Astrocyte of the spinal cord (primary cell): ENCODE measurements at regions not wholly inside any gene's neighbourhood (a gene's known extent, or its start where the extent isn't known, plus 50 kb on each side); places are given as distances from the start of the nearest gene placed in this dataset.
"Not testable (repeated sequence)": the region's sequence is repeated elsewhere in the genome, so short reads cannot be mapped to it uniquely, and the experiment has no call there.

Source experiments
- DNase-seq: peaks from one replicate; pipeline ENCODE4 v3.0.0; 2011; ENCODE audit warnings: low read depth, low spot score
- H3K4me3 ChIP-seq: 2 replicates; pipeline ENCODE4 v1.5.1; 2011; ENCODE audit warnings: low read depth, mild to moderate bottlenecking, low read length, moderate library complexity
- in situ Hi-C: cut with HindIII; loops from 2 replicates; pipeline ENCODE4 v1.10.0; 2017; ENCODE audit warnings: low sequenced_read_pairs
- TF ChIP-seq, protein P1 (sequence below): IDR thresholded peaks from 2 replicates; pipeline ENCODE4 v1.5.1; 2012; ENCODE audit warnings: low read depth, mild to moderate bottlenecking, low read length, inconsistent platforms

DNA sequence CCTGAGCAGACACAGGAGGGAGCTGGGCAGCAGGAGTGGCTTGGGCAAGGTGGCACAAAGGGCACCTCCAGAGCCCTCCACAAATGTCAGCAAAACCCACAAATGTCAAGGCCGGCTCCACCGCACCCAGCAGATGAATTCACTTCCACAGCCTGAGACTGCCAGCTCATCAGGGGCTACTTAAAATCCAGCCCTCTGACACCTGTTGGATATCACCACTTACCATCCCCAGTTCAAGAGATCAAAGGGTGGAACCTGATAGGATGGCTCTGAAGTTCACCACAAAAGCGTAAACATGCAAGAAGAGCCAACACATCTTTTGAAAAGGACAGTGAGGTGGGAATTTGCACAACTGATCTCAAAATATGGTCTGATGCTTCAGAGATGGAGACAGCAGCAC is 168.6 kb upstream of the GRK3 start:
- TF ChIP-seq, protein P1, sequence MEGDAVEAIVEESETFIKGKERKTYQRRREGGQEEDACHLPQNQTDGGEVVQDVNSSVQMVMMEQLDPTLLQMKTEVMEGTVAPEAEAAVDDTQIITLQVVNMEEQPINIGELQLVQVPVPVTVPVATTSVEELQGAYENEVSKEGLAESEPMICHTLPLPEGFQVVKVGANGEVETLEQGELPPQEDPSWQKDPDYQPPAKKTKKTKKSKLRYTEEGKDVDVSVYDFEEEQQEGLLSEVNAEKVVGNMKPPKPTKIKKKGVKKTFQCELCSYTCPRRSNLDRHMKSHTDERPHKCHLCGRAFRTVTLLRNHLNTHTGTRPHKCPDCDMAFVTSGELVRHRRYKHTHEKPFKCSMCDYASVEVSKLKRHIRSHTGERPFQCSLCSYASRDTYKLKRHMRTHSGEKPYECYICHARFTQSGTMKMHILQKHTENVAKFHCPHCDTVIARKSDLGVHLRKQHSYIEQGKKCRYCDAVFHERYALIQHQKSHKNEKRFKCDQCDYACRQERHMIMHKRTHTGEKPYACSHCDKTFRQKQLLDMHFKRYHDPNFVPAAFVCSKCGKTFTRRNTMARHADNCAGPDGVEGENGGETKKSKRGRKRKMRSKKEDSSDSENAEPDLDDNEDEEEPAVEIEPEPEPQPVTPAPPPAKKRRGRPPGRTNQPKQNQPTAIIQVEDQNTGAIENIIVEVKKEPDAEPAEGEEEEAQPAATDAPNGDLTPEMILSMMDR: no peak
- in situ Hi-C loops: no loop called here
- no peak for DNase-seq
- H3K4me3 ChIP-seq: no peak overlapping the region

DNA sequence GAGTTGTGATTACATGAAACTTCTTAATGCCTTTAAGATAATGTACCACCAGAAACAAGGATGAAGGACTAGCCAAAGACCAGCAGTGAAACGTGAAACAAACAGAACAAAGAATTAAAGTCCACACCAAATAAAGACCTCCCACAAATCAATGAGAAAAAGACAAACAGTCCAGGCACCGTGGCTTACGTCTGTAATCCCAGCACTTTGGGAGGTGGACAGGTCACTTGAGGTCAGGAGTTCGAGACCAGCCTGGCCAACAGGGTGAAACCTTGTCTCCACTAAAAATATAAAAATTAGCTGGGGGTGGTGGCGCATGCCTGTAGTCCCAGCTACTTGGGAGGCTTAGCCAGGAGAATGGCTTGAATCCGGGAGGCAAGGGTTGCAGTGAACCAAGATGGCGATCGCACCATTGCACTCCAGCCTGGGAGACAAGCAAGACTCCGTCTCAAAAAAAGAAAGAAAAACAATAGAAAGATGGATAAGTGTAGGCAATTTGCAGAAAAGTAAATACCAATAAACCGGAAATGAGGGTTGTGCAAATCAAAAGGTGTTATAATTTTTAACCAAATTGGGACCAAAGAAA is 167.8 kb upstream of the GRK3 start:
- TF ChIP-seq, protein P1: no peak
- H3K4me3 ChIP-seq: no peak overlapping the region
- in situ Hi-C loops: no loop called here
- DNase-seq: no peak

DNA sequence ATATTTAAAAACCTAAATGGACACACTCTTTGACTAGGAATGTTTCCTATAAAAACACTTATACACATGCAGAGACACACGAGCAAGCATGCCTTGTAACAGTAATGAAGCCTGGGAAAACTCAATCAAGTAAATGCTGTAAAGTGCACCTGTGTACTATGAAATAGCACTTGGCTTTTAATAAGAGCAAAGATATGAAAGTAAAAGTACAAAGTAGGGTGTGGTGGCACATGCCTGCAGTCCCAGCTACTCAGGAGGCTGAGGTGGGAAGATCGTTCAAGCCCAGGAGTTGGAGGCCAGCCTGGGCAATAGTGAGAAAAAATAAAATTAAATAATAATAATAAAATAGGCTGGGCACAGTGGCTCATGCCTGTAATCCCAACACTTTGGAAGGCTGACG is 166.9 kb upstream of the GRK3 start:
- no peak for DNase-seq
- TF ChIP-seq, protein P1: no peak
- in situ Hi-C loops: no loop called here
- H3K4me3 ChIP-seq: no peak overlapping the region

DNA sequence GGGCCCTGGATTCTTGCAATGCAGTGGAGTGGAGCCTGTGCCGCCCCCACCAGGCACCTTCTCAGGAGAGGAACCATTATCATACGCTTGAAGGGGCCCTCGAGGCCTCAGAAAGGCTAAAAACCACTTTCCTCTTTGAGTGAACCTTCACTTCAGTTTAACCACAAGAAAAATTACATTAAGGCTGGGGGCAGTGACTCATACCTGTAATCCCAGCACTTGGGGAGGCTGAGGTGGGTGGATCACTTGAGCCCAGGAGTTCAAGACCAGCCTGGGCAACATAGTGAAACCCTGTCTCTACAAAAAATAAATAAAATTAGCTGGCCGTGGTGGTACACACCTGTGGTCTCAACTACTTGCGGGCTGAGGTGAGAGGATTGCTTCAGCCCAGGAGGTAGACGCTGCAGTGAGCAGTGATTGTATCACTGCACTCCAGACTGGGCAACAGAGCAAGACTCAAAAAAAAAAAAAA is 165.8 kb upstream of the GRK3 start:
- peak; percentile 40 for DNase-seq

DNA sequence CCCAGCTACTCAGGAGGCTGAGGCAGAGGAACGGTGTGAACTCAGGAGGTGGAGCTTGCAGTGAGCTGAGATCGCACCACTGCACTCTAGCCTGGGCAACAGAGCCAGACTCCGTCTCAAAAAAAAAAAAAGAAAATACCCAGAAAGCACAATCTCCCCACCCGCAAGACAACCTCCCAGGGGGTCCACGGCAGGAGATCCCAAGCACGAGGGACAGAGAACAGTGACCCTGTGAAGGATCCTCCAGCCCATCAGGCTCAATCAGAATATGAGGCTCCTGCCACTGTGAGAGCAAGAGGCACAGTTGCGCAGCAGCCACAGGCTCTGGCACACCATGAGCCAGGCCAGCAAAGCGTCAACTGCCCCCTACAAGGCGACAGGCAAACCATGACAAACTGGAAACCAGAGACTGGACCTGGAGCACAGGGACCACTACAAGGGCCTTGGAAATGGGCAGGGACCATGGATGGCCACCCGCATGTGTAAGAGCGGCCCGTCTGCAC is 164.8 kb upstream of the GRK3 start:
- TF ChIP-seq, protein P1: no peak
- in situ Hi-C loops: no loop called here
- DNase-seq: no peak
- H3K4me3 ChIP-seq: no peak overlapping the region

More for the DNA sequence above, 165.8 kb upstream of the GRK3 start:
- in situ Hi-C loops, H3K4me3 ChIP-seq: not testable (repeated sequence)

DNA sequence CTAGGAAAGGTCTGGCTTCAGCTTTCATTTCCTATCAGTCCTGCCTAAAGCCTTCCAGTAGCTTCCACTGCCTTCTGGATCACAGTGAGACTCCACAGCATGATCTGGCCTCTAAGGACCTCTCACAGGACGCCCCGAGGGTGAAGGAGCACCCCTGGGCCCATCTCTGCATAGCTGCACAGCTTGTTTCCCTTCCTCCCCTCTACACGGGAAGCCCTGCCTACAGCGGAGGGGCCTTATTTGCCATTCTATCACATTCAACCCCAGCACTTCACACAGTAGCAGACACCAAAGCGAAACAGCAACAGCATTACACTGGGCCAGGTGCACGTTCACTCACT is 162.3 kb upstream of the GRK3 start:
- TF ChIP-seq, protein P1: no peak
- in situ Hi-C loops: no loop called here
- no peak overlapping the region for H3K4me3 ChIP-seq
- no peak for DNase-seq

DNA sequence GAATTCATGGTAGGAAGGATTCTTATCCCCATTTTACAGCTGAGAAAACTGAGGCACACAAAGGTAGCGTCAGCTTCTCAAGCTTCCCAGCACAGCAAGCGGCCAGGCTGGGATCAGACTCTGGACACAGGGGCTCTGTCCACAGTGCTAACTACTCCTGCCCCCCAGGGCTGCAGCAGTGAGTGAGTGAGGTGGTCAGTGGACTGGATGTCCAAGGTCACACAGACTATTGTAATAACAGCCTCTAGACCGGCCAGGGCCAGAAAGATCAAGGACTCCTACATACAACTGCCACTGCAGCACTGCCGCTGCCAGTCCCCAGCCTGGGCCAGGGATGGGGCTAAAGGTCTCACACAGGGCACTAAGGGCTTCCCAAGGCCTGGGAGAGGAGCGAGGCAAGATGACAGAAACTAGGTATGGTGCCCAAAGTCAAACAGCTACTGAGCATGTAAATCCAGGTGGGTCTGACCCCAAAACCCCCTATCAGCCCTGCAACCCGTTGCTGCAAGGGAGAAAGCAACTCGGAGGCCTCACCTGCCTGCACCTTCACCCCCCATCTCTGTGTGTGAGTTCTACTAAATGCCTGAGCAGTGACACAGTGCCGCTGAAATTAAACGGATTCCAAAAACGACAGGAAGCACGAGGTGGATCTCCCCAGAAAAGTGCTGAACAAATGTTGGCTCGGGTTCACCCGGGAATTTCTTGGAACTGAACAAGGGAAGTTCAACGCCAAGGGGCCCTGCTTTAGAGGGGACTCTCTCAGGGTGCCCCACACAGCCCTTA is 161.8 kb upstream of the GRK3 start:
- in situ Hi-C loops: no loop called here
- no peak overlapping the region for H3K4me3 ChIP-seq
- no peak for DNase-seq
- TF ChIP-seq, protein P1: no peak
